Upper lobe of left lung (tissue), 4 donors: ENCODE measurements at regions not wholly inside any gene's neighbourhood (a gene's known extent, or its start where the extent isn't known, plus 50 kb on each side); places are given as distances from the start of the nearest gene placed in this dataset.

Experiments used
- EP300 ChIP-seq, 4 donors: sonication (generic); formaldehyde crosslinking; IDR thresholded peaks; one replicate each; pipeline ENCODE4 v1.5.1; 2017; ENCODE audit warnings: antibody characterized with exemption in 4 of 4, control low read depth in 2 of 4
- POLR2A ChIP-seq, 4 donors: fragments of 450-650 bp; IDR thresholded peaks; one replicate each; pipeline ENCODE4 v1.5.1; 2016 to 2017; ENCODE audit warnings: antibody characterized with exemption in 4 of 4, mild to moderate bottlenecking in 2 of 4

DNA sequence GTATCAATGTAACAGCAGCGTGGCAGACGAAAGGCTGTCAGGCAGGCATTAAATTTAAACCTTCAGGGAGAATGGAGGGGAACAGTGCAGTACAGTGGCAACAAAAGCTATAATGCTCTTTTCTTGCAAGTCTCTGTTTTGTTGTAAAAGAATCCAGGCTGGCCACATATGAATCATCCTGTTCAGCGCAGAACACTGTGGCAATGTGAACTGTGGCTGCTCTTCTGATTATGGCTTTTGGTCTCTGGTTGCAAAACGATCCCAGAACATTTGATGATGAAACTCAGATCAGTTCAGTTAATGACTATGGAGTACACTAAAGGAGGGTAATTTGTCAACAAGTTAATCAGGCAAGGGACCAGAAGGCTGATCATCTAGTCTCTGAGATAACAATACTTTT is 219.7 kb upstream of the SGO1 start:
- TF ChIP-seq POLR2A (IDR thresholded peaks at IDR 0.05) = no peak
- no peak for TF ChIP-seq EP300 (IDR thresholded peaks at IDR 0.05)
